HepG2 (cell line): ENCODE measurements at regions not wholly inside any gene's neighbourhood (a gene's known extent, or its start where the extent isn't known, plus 50 kb on each side); places are given as distances from the start of the nearest gene placed in this dataset.

ENCODE experiments used
- BCL3 ChIP-seq: sonication (generic); formaldehyde crosslinking; IDR thresholded peaks from 2 replicates; pipeline ENCODE4 v1.5.1; 2020; ENCODE audit warnings: mild to moderate bottlenecking, missing genetic modification reagents, moderate library complexity
- CENPT ChIP-seq: sonication (generic); formaldehyde crosslinking; IDR thresholded peaks from 2 replicates; pipeline ENCODE4 v1.8.0; 2022; ENCODE audit warnings: low read depth, mild to moderate bottlenecking, moderate library complexity, missing genetic modification reagents
- E2F1 ChIP-seq: sonication (generic); formaldehyde crosslinking; IDR thresholded peaks from 2 replicates; pipeline ENCODE4 v1.5.0; 2020; ENCODE audit warnings: missing genetic modification reagents
- NR1H2 ChIP-seq: sonication (generic); formaldehyde crosslinking; IDR thresholded peaks from 2 replicates; pipeline ENCODE4 v1.8.1; 2022; ENCODE audit warnings: low read depth, missing genetic modification reagents, borderline replicate concordance
- PHB2 ChIP-seq: fragments of 450-650 bp; IDR thresholded peaks from 2 replicates; pipeline ENCODE4 v1.6.1; 2018; ENCODE audit not compliant: partially characterized antibody
- REST ChIP-seq, 2 experiments: IDR thresholded peaks; 2 replicates each; pipeline ENCODE4 v1.6.1; 2011 to 2012; ENCODE audit warnings: low read length in 2 of 2, borderline replicate concordance in 1 of 2, low read depth in 1 of 2, mild to moderate bottlenecking in 1 of 2, moderate library complexity in 1 of 2
- ZNF780A ChIP-seq: sonication (generic); formaldehyde crosslinking; IDR thresholded peaks from 2 replicates; pipeline ENCODE4 v1.8.0; 2022; ENCODE audit warnings: mild to moderate bottlenecking, missing genetic modification reagents, moderate library complexity

GRCh38 chr5:30604648-30605262 is 588.7 kb upstream of the CDH6 start:
- TF ChIP-seq CENPT (CRISPR knock-in tag) (no peak), E2F1 (CRISPR knock-in tag) (no peak), PHB2 (no peak), ZNF780A (CRISPR knock-in tag) (no peak), REST (IDR thresholded peaks at IDR 0.05; ENCODE audit: borderline replicate concordance in 1 of 2, low read depth in 1 of 2, low read length in 2 of 2) (no peak), NR1H2 (CRISPR knock-in tag) (no peak), BCL3 (no peak)
